ENCODE measurements at regions not wholly inside any gene's neighbourhood (a gene's known extent, or its start where the extent isn't known, plus 50 kb on each side); places are given as distances from the start of the nearest gene placed in this dataset.
"Not testable (repeated sequence)": the region's sequence is repeated elsewhere in the genome, so short reads cannot be mapped to it uniquely, and the experiment has no call there.

GRCh38 chr5:154603485-154603884 lies 125.5 kb upstream of the HAND1 start:
- H3K4me3 ChIP-seq (ENCODE audit: control insufficient read depth, low read depth, low read length): no peak overlapping the region
- no peak for DNase-seq (ENCODE audit: low read depth)
- no peak for TF ChIP-seq CTCF (conservative IDR thresholded peaks at IDR 0.05; ENCODE audit: control insufficient read depth, insufficient read depth, low read depth, low read length)

DNA sequence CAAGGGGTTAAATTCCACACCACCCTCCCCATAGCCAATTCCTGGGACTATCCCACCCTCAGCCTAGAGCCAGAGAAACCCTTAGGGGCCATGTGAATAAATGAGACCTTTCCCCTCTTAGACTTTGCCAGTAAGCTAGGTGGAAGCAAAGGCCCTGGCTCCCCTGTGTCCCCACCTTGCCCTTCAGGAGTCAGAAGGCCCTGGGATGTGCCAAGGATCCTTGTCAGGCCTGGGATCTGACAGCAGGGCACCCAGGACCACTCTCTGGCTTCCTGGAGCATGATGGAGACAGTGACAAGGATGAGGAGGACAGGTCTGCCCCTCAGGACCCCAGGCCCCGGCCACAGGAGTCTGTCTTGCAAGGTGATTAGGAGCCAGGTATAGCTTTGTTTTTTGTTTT lies 125.0 kb upstream of the HAND1 start:
- H3K4me3 ChIP-seq (ENCODE audit: control insufficient read depth, low read depth, low read length): no peak overlapping the region
- no peak for TF ChIP-seq CTCF (conservative IDR thresholded peaks at IDR 0.05; ENCODE audit: control insufficient read depth, insufficient read depth, low read depth, low read length)
- no peak for DNase-seq (ENCODE audit: low read depth)

DNA sequence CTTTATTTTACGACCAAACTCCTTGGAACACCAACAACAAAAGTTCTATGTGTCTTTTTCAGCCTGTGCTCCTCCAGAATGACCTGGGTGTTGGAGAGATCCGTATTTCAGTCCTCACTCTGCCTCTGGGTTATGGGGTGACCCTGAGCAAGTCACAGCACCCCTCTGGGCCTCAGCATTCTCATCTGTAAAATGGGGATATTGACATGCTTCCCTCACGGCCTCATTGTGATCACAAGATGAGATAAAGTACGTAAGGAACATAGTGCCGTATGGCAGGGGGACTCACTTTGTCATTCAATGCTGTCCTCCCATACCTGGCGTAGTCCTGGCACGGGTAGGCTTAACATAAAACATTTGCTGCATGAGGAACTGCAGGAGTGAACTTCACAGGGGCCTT lies 123.0 kb upstream of the HAND1 start:
- DNase-seq (ENCODE audit: low read depth): no peak
- H3K4me3 ChIP-seq (ENCODE audit: control insufficient read depth, low read depth, low read length): no peak overlapping the region
- TF ChIP-seq CTCF (conservative IDR thresholded peaks at IDR 0.05; ENCODE audit: control insufficient read depth, insufficient read depth, low read depth, low read length): no peak

DNA sequence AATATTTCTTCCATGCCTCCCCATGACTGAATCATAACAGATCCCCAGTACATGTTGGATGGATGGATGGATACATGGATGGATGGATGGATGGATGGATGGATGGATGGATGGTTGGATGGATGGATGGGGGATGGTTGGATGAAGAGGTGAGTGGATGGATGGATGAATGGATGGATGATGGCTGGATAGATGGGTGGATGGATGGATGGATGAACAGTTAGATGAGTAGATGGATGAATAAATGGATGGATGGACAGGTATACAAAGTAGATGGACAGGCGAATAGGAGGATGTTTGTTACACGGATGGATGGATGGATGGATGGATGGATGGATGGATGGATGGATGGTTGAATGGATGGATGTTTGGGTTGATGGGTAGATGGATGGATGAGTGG lies 120.0 kb upstream of the HAND1 start:
- TF ChIP-seq CTCF (conservative IDR thresholded peaks at IDR 0.05; ENCODE audit: control insufficient read depth, insufficient read depth, low read depth, low read length): no peak
- no peak overlapping the region for H3K4me3 ChIP-seq (ENCODE audit: control insufficient read depth, low read depth, low read length)
- no peak for DNase-seq (ENCODE audit: low read depth)

GRCh38 chr5:154596844-154597243 lies 118.8 kb upstream of the HAND1 start:
- DNase-seq (ENCODE audit: low read depth): not testable (repeated sequence)

GRCh38 chr5:154595662-154596061 lies 117.6 kb upstream of the HAND1 start:
- no peak overlapping the region for H3K4me3 ChIP-seq (ENCODE audit: control insufficient read depth, low read depth, low read length)
- no peak for DNase-seq (ENCODE audit: low read depth)
- TF ChIP-seq CTCF (conservative IDR thresholded peaks at IDR 0.05; ENCODE audit: control insufficient read depth, insufficient read depth, low read depth, low read length): no peak

More at GRCh38 chr5:154596844-154597243, 118.8 kb upstream of the HAND1 start:
- H3K4me3 ChIP-seq (ENCODE audit: control insufficient read depth, low read depth, low read length): not testable (repeated sequence)

GRCh38 chr5:154593796-154594195 lies 115.8 kb upstream of the HAND1 start:
- DNase-seq (ENCODE audit: low read depth): no peak
- H3K4me3 ChIP-seq (ENCODE audit: control insufficient read depth, low read depth, low read length): no peak overlapping the region
- no peak for TF ChIP-seq CTCF (conservative IDR thresholded peaks at IDR 0.05; ENCODE audit: control insufficient read depth, insufficient read depth, low read depth, low read length)
